RWPE2 (cell line): ENCODE measurements at regions not wholly inside any gene's neighbourhood (a gene's known extent, or its start where the extent isn't known, plus 50 kb on each side); places are given as distances from the start of the nearest gene placed in this dataset.
"Not testable (repeated sequence)": the region's sequence is repeated elsewhere in the genome, so short reads cannot be mapped to it uniquely, and the experiment has no call there.

Source experiments
- ATAC-seq: fragments of 200-7000 bp; cut with Tn5 transposase; 3 replicates; pipeline ENCODE4 v1.9.1; 2021; ENCODE audit warnings: low read depth
- DNase-seq: peaks from one replicate; pipeline ENCODE4 v3.0.0-alpha.2; 2020; ENCODE audit warnings: low spot score
- H3K27ac ChIP-seq: fragments of 450-650 bp; 2 replicates; pipeline ENCODE4 v1.5.1; 2017; ENCODE audit warnings: mild to moderate bottlenecking; ENCODE audit not compliant: poor library complexity, severe bottlenecking
- H3K27me3 ChIP-seq: fragments of 250-450 bp; sonication (Bioruptor Pico); 2 replicates; pipeline ENCODE4 v1.5.1; 2021; ENCODE audit warnings: mild to moderate bottlenecking, moderate library complexity; ENCODE audit not compliant: insufficient read depth, poor library complexity, severe bottlenecking
- H3K36me3 ChIP-seq: fragments of 250-450 bp; sonication (Bioruptor Pico); 2 replicates; pipeline ENCODE4 v1.5.1; 2020; ENCODE audit warnings: low read depth, mild to moderate bottlenecking, moderate library complexity
- H3K4me1 ChIP-seq: fragments of 250-450 bp; sonication (Bioruptor Pico); 2 replicates; pipeline ENCODE4 v1.5.1; 2021; ENCODE audit warnings: mild to moderate bottlenecking, moderate library complexity; ENCODE audit not compliant: insufficient read depth, poor library complexity, severe bottlenecking
- H3K4me3 ChIP-seq: fragments of 250-450 bp; sonication (Bioruptor Pico); 2 replicates; pipeline ENCODE4 v1.5.1; 2021; ENCODE audit warnings: mild to moderate bottlenecking, moderate library complexity; ENCODE audit not compliant: severe bottlenecking
- H3K9me3 ChIP-seq: fragments of 250-450 bp; sonication (Bioruptor Pico); 2 replicates; pipeline ENCODE4 v1.5.1; 2021; ENCODE audit warnings: mild to moderate bottlenecking, moderate library complexity; ENCODE audit not compliant: severe bottlenecking
- CTCF ChIP-seq: fragments of 450-650 bp; IDR thresholded peaks from one replicate; pipeline ENCODE4 v1.5.1; 2017; ENCODE audit warnings: mild to moderate bottlenecking, moderate library complexity; ENCODE audit not compliant: poor library complexity, severe bottlenecking

GRCh38 chr2:138423198-138423597 lies 78.4 kb upstream of the SPOPL start:
- peaks cover 24% of the 10 kb centered on the region for H3K4me1 ChIP-seq
- H3K27me3 ChIP-seq: no peaks in the 10 kb centered on the region
- no peaks in the 10 kb centered on the region for H3K36me3 ChIP-seq
- ATAC-seq (no peak), DNase-seq (no peak)
- no peak overlapping the region for H3K4me3 ChIP-seq
- no peak overlapping the region for H3K27ac ChIP-seq
- no peaks in the 10 kb centered on the region for H3K9me3 ChIP-seq
- TF ChIP-seq CTCF: no peak

GRCh38 chr2:138423745-138424144 lies 77.8 kb upstream of the SPOPL start:
- H3K9me3 ChIP-seq: no peaks in the 10 kb centered on the region
- no peak for ATAC-seq
- H3K4me3 ChIP-seq: no peak overlapping the region
- no peak for TF ChIP-seq CTCF
- no peaks in the 10 kb centered on the region for H3K27me3 ChIP-seq
- H3K4me1 ChIP-seq: peaks cover 24% of the 10 kb centered on the region
- H3K27ac ChIP-seq: no peak overlapping the region
- no peak for DNase-seq
- no peaks in the 10 kb centered on the region for H3K36me3 ChIP-seq

- Histone ChIP-seq H3K4me1 (peaks cover 24% of the 10 kb centered on the region), H3K9me3 (no peaks in the 10 kb centered on the region), H3K4me3 (no peak overlapping the region), H3K36me3 (no peaks in the 10 kb centered on the region), H3K27ac (no peak overlapping the region), H3K27me3 (no peaks in the 10 kb centered on the region)
- ATAC-seq (no peak), DNase-seq (no peak)
- no peak for TF ChIP-seq CTCF
These were observed 77.0 kb upstream of the SPOPL start for GRCh38 chr2:138424436-138425140.

- H3K4me1 ChIP-seq: peaks cover 17% of the 10 kb centered on the region
- H3K27me3 ChIP-seq, H3K4me3 ChIP-seq, DNase-seq, H3K27ac ChIP-seq, ATAC-seq, H3K36me3 ChIP-seq, H3K9me3 ChIP-seq: not testable (repeated sequence)
These were observed 75.5 kb upstream of the SPOPL start for GRCh38 chr2:138426116-138426515.

- no peak for ATAC-seq
- no peaks in the 10 kb centered on the region for H3K36me3 ChIP-seq
- no peak overlapping the region for H3K4me3 ChIP-seq
- no peaks in the 10 kb centered on the region for H3K9me3 ChIP-seq
- peaks cover 2% of the 10 kb centered on the region for H3K4me1 ChIP-seq
- H3K27me3 ChIP-seq: no peaks in the 10 kb centered on the region
- DNase-seq: no peak
- H3K27ac ChIP-seq: no peak overlapping the region
- no peak for TF ChIP-seq CTCF
These were observed 72.7 kb upstream of the SPOPL start for GRCh38 chr2:138428710-138429440.
